WTC11 (cell line): ENCODE measurements at regions not wholly inside any gene's neighbourhood (a gene's known extent, or its start where the extent isn't known, plus 50 kb on each side); places are given as distances from the start of the nearest gene placed in this dataset.

ENCODE experiments used
- ATAC-seq: fragments of 200-7000 bp; cut with Tn5 transposase; 2 replicates; pipeline ENCODE4 v1.10.0; 2021; ENCODE audit warnings: mild to moderate bottlenecking, moderate library complexity
- CTCF ChIA-PET: fragments of 300-600 bp; sonication (Branson Sonifier 250); formaldehyde crosslinking; loops from one replicate; lab custom pipeline; 2021; ENCODE audit warnings: antibody characterized with exemption; lab: Charles Lee
- POLR2A ChIA-PET: fragments of 350-600 bp; sonication (Branson Sonifier 250); formaldehyde crosslinking; loops from one replicate; lab custom pipeline; 2021; ENCODE audit warnings: antibody characterized with exemption; lab: Charles Lee
- DNase-seq: peaks from one replicate; pipeline ENCODE4 v3.0.0; 2021; ENCODE audit warnings: low spot score
- H3K27ac Mint-ChIP-seq: 2 replicates; pipeline ENCODE4 v1.8.0; 2021; ENCODE audit warnings: mixed read lengths
- H3K27me3 Mint-ChIP-seq: 2 replicates; pipeline ENCODE4 v1.8.0; 2021; ENCODE audit warnings: low read depth, mild to moderate bottlenecking, moderate library complexity, mixed read lengths
- H3K36me3 Mint-ChIP-seq: 2 replicates; pipeline ENCODE4 v1.8.0; 2021; ENCODE audit warnings: mixed read lengths
- H3K4me1 Mint-ChIP-seq: 2 replicates; pipeline ENCODE4 v1.8.0; 2022; ENCODE audit warnings: mixed read lengths
- H3K4me3 Mint-ChIP-seq: 2 replicates; pipeline ENCODE4 v1.8.0; 2021; ENCODE audit warnings: mild to moderate bottlenecking, moderate library complexity, mixed read lengths
- H3K9me3 Mint-ChIP-seq: 2 replicates; pipeline ENCODE4 v1.8.0; 2021; ENCODE audit warnings: mixed read lengths
- ATF3 ChIP-seq: sonication (generic); formaldehyde crosslinking; conservative IDR thresholded peaks from 2 replicates; pipeline ENCODE4 v1.8.1; 2022; ENCODE audit warnings: mild to moderate bottlenecking, missing genetic modification reagents
- CDX4 ChIP-seq: fragments of 250-450 bp; sonication (Bioruptor Pico); IDR thresholded peaks from 2 replicates; pipeline ENCODE4 v1.9.0; 2021; ENCODE audit warnings: moderate library complexity, mild to moderate bottlenecking, inconsistent platforms, borderline replicate concordance
- CREM ChIP-seq: sonication (generic); formaldehyde crosslinking; IDR thresholded peaks from 2 replicates; pipeline ENCODE4 v1.8.1; 2022; ENCODE audit warnings: mild to moderate bottlenecking, missing genetic modification reagents, moderate library complexity
- ESRRA ChIP-seq: sonication (generic); formaldehyde crosslinking; IDR thresholded peaks from 2 replicates; pipeline ENCODE4 v1.8.1; 2022; ENCODE audit warnings: mild to moderate bottlenecking, missing genetic modification reagents, borderline replicate concordance
- ETV6 ChIP-seq: sonication (generic); formaldehyde crosslinking; IDR thresholded peaks from 2 replicates; pipeline ENCODE4 v1.8.1; 2022; ENCODE audit warnings: mild to moderate bottlenecking, missing genetic modification reagents
- HMGA2 ChIP-seq: fragments of 250-450 bp; sonication (Bioruptor Pico); IDR thresholded peaks from 2 replicates; pipeline ENCODE4 v1.4.0; 2021; ENCODE audit warnings: mild to moderate bottlenecking, moderate library complexity
- HMGXB4 ChIP-seq: sonication (generic); formaldehyde crosslinking; IDR thresholded peaks from 2 replicates; pipeline ENCODE4 v1.8.1; 2023; ENCODE audit warnings: mild to moderate bottlenecking, moderate library complexity, missing genetic modification reagents
- NFATC4 ChIP-seq: fragments of 250-450 bp; sonication (Bioruptor Pico); IDR thresholded peaks from 2 replicates; pipeline ENCODE4 v1.9.0; 2021; ENCODE audit warnings: mild to moderate bottlenecking
- NFE2L1 ChIP-seq: sonication (generic); formaldehyde crosslinking; IDR thresholded peaks from 2 replicates; pipeline ENCODE4 v1.8.1; 2023; ENCODE audit warnings: missing genetic modification reagents
- NFYB ChIP-seq: sonication (generic); formaldehyde crosslinking; conservative IDR thresholded peaks from 2 replicates; pipeline ENCODE4 v1.8.0; 2022; ENCODE audit warnings: low read depth, missing genetic modification reagents
- NR3C1 ChIP-seq: sonication (generic); formaldehyde crosslinking; conservative IDR thresholded peaks from 2 replicates; pipeline ENCODE4 v1.8.1; 2023; ENCODE audit warnings: low read depth, mild to moderate bottlenecking, missing genetic modification reagents
- RELA ChIP-seq: sonication (generic); formaldehyde crosslinking; IDR thresholded peaks from 2 replicates; pipeline ENCODE4 v1.8.1; 2022; ENCODE audit warnings: missing genetic modification reagents, mild to moderate bottlenecking, borderline replicate concordance
- SOX15 ChIP-seq: fragments of 250-450 bp; sonication (Bioruptor Pico); IDR thresholded peaks from 2 replicates; pipeline ENCODE4 v1.9.0; 2021; ENCODE audit warnings: mild to moderate bottlenecking
- SP1 ChIP-seq: sonication (generic); formaldehyde crosslinking; conservative IDR thresholded peaks from 2 replicates; pipeline ENCODE4 v1.8.1; 2022; ENCODE audit warnings: missing genetic modification reagents
- USF1 ChIP-seq: sonication (generic); formaldehyde crosslinking; IDR thresholded peaks from 2 replicates; pipeline ENCODE4 v1.8.0; 2022; ENCODE audit warnings: mild to moderate bottlenecking, missing genetic modification reagents
- USF2 ChIP-seq: sonication (generic); formaldehyde crosslinking; IDR thresholded peaks from 2 replicates; pipeline ENCODE4 v1.8.1; 2023; ENCODE audit warnings: mild to moderate bottlenecking, missing genetic modification reagents, moderate library complexity
- ZBTB43 ChIP-seq: sonication (generic); formaldehyde crosslinking; IDR thresholded peaks from 2 replicates; pipeline ENCODE4 v1.8.1; 2023; ENCODE audit warnings: mild to moderate bottlenecking, missing genetic modification reagents
- ZNF121 ChIP-seq: sonication (generic); formaldehyde crosslinking; IDR thresholded peaks from 2 replicates; pipeline ENCODE4 v1.8.0; 2023; ENCODE audit warnings: missing genetic modification reagents
- ZNF138 ChIP-seq: sonication (generic); formaldehyde crosslinking; conservative IDR thresholded peaks from 2 replicates; pipeline ENCODE4 v1.8.1; 2022; ENCODE audit warnings: mild to moderate bottlenecking, moderate library complexity, missing genetic modification reagents
- ZNF416 ChIP-seq: fragments of 250-450 bp; sonication (Bioruptor Pico); IDR thresholded peaks from 2 replicates; pipeline ENCODE4 v1.9.0; 2021; ENCODE audit warnings: mild to moderate bottlenecking, inconsistent platforms
- ZSCAN18 ChIP-seq: fragments of 250-450 bp; sonication (Bioruptor Pico); IDR thresholded peaks from 2 replicates; pipeline ENCODE4 v2.1.2; 2022; ENCODE audit warnings: mild to moderate bottlenecking, moderate library complexity

GRCh38 chr9:14434971-14435718, 121.2 kb upstream of the NFIB start:
- H3K4me3 Mint-ChIP-seq = no peak overlapping the region
- peaks cover 10% of the 10 kb centered on the region for H3K4me1 Mint-ChIP-seq
- ChIA-PET POLR2A (no interaction called here), CTCF (interaction anchor here (1.4 kb wide), 1 partner anchor 333 kb away, joined by 5 read pairs; no protein-coding TSS in a partner anchor)
- no peak for ATAC-seq
- DNase-seq = no peak
- H3K9me3 Mint-ChIP-seq = peaks cover 8% of the 10 kb centered on the region; the same call in 1 of the 2 replicates
- H3K36me3 Mint-ChIP-seq = no peaks in the 10 kb centered on the region
- TF ChIP-seq ZNF121 (CRISPR knock-in tag) (no peak), ZNF416 (CRISPR knock-in tag) (no peak), SOX15 (CRISPR knock-in tag) (no peak), SP1 (CRISPR knock-in tag) (no peak), NFYB (CRISPR knock-in tag) (no peak), HMGXB4 (CRISPR knock-in tag) (no peak), NFATC4 (CRISPR knock-in tag) (no peak), RELA (CRISPR knock-in tag) (no peak), USF1 (CRISPR knock-in tag) (no peak), ETV6 (CRISPR knock-in tag) (no peak), CREM (no peak)
- no peak overlapping the region; the same call in 1 of the 2 replicates for H3K27ac Mint-ChIP-seq
- H3K27me3 Mint-ChIP-seq = no peaks in the 10 kb centered on the region

GRCh38 chr9:14434158-14434504, 120.2 kb upstream of the NFIB start:
- H3K27ac Mint-ChIP-seq = no peak overlapping the region
- ChIA-PET POLR2A (no interaction called here), CTCF (interaction anchor here (0.7 to 1.4 kb wide), 7 partner anchors 8 to 334 kb away, joined by 3 to 5 read pairs (median 3); no protein-coding TSS in a partner anchor)
- peaks cover 10% of the 10 kb centered on the region for H3K4me1 Mint-ChIP-seq
- no peak overlapping the region for H3K4me3 Mint-ChIP-seq
- no peaks in the 10 kb centered on the region for H3K36me3 Mint-ChIP-seq
- H3K9me3 Mint-ChIP-seq = peaks cover 8% of the 10 kb centered on the region; the same call in 1 of the 2 replicates
- DNase-seq (no peak), ATAC-seq (no peak)
- no peaks in the 10 kb centered on the region for H3K27me3 Mint-ChIP-seq
- TF ChIP-seq NFE2L1 (CRISPR knock-in tag) (no peak), CDX4 (CRISPR knock-in tag) (no peak), ZBTB43 (CRISPR knock-in tag) (no peak), NR3C1 (no peak), ZNF138 (no peak), USF2 (CRISPR knock-in tag) (no peak), ZSCAN18 (CRISPR knock-in tag) (no peak), HMGA2 (CRISPR knock-in tag) (no peak), ATF3 (CRISPR knock-in tag) (no peak), ESRRA (CRISPR knock-in tag) (no peak)
